HG03558 (cell line): ENCODE measurements at regions not wholly inside any gene's neighbourhood (a gene's known extent, or its start where the extent isn't known, plus 50 kb on each side); places are given as distances from the start of the nearest gene placed in this dataset.
A peak's percentile ranks its signal among the peaks of the same experiment; 100 is the strongest.
"Not testable (repeated sequence)": the region's sequence is repeated elsewhere in the genome, so short reads cannot be mapped to it uniquely, and the experiment has no call there.

Source experiments
- ATAC-seq: cut with Tn5 transposase; IDR thresholded peaks from one replicate; pipeline ENCODE4 v1.9.1; 2021; ENCODE audit warnings: moderate number of reproducible peaks; ENCODE audit not compliant: unreplicated experiment; ENCODE audit errors: extremely low read depth

DNA sequence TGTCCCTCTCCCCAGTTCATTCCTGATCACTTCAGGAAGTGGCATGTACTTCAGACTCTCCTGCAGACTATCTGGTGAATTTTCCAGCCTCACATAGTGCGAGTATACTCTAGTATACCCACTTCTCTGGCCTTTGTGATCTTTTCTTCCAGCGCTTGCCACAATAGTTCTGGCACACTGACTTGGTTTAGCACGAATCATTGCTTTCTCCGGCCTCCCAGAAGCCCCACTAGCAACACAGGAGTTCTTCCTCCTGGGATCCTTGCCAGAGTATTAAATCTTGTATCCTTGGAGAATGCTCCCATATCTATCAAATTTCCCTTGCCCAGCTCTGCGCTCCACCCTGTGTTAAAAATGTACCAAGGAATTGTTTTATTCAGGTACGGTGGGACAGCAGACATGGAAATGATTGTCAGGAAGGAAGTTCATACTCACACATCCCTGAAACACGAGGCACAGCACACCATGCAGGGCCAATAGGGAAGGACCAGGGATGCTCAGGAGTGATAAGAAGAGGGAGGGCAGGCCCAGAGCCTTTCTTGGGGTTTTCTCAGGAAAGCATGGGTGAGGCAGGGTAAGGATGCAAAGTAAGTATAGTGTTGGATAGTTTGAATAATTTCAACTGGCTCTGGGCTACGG, 136.7 kb downstream of the ADSS2 start:
- ATAC-seq: no peak

DNA sequence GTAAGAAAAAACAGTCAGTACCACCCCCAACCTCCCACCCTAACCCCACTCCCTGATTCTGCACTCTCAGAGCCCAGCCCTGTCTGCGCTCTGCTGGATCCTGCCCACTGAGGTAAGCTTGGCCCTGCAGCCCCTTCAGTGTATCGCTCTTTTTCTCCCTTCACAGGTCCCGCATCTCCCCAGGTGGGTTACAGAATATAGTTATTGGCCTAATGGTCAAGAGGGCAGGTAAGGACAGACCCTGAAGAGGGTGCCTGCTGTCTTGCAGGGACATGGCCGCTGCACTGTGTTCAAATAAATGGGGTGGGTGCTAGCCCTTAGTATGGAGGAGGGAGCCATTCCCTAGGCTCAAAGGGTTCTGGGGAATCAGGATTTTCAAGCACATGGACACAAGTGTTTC, 135.7 kb downstream of the ADSS2 start:
- no peak for ATAC-seq

- ATAC-seq: no peak
Observed at GRCh38 chr1:244316407-244316806, 135.3 kb downstream of the ADSS2 start.

- ATAC-seq: no peak
Observed at GRCh38 chr1:244316986-244317655, 134.6 kb downstream of the ADSS2 start.

- no peak for ATAC-seq
Observed at GRCh38 chr1:244318078-244318477, 133.6 kb downstream of the ADSS2 start.

DNA sequence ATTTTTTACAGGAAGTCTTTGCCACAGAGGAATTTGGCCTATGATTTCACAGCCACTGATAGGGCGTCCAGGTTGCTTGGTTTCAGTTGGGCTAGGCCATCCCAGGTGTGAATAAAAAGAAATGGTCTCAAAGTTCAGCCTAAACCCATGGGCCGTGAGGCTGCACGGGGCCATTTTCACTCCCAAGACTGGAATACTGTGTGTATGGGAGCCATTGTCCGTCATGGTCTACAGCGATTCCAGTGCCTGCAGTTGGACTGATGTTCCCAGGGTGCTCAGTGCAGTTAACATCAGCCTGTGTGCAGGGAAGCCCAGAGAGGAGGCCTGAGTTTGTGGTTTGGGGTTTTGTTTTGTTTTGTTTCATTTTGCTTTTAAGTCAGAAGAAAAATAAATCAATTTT, 133.2 kb downstream of the ADSS2 start:
- ATAC-seq: no peak

GRCh38 chr1:244319283-244320132, 132.2 kb downstream of the ADSS2 start:
- peak; percentile 77 for ATAC-seq

DNA sequence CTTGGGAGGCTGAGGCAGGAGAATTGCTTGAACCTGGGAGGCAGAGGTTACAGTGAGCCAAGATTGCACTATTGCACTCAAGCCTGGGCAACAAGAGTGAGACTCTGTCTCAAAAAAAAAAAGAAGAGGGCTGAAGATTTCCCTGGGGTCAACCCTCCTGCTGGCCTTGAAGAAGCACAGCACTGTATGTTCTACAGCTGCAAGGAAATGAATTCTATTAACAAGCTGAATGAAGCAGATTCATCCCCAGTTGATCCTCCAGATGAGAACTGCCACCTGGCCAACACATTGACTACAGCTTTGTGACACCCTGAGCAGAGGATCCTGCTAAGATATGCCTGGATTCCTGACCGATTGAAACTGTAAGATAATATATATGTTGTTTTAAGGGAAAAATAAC, 129.5 kb downstream of the ADSS2 start:
- no peak for ATAC-seq

DNA sequence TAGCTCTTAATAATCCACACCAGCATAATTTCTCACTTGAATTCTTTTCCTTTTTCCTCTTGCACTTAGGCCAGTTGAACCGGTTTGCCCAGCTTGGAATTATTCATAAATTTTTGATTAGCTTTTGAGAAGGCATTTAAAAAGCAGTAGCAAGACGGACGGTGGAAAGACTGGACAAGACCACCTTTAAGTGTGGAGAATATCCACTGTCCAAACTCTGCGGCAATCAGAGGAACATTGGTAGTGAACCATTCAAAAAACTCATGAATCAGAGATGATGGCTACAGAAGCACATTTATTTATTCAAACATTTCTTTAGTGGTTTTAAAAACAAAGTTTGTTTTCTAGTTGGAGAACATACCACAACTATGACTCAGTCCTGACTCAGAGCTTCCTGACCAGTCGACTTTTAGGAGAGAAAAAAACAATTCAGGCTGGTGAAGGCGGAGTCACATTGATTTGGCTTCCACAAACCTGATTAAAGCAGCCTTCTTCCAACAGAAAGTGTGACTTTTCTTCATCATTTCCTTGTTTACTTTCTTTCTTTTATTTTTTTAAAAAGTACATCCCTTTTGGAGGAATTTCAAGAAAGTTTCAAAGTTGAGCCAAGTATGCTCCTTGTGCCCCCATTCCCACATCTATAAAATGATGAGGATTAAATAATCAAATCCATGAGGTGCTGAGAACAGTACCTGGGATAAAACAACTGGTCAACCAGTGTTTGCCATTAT, 128.8 kb downstream of the ADSS2 start:
- ATAC-seq: no peak

GRCh38 chr1:244324176-244324883, 127.4 kb downstream of the ADSS2 start:
- no peak for ATAC-seq

DNA sequence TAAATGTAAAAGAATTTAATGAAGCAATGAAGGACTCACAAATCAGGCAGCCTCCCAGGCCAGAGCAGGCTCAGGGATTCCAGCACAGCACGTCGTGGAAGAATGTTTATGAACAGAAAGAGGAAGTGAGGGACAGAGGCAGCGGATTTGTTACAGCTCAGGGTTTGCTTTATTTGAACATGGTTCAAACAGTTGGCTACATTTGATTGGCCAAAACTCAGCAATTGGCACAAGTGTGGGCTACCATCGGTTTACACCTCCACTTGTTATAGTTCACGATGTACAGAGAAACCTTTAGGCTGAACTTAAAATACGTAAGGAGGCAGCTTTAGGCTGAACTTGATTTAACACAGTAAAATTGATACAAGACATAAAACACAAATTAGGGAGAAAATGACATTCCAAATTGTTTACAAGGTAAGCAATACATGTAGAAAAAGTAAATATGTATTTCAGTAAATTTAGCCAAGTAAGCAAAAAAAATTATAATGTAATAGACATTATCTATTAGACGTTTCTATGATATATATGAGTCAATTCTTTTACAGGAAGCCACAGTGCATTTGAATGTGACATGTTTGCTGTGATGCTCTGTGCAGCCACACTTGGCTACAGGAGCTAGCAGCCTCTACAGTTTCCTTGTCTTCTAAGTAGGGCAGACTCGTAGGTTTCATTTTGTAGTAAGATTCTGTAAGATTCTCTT, 126.5 kb downstream of the ADSS2 start:
- no peak for ATAC-seq

DNA sequence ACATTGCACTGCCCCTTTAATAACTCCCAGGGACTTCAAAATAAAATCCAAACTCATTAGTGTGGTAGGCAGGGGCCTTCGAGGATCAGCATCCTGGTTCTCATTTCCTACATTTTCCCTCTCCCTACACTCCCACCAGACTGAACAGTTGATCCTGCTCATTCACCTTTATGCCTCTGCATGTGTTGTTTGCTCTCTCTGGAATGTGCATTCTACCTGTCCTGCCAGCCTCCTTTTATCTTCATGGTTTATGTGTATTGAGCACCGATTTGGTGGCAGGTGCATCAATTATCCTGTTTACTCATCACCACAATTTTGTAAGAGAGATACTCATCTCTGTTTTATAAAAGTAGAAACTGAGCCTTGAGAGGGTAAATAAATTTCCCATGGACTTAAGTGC, 125.0 kb downstream of the ADSS2 start:
- ATAC-seq: no peak

DNA sequence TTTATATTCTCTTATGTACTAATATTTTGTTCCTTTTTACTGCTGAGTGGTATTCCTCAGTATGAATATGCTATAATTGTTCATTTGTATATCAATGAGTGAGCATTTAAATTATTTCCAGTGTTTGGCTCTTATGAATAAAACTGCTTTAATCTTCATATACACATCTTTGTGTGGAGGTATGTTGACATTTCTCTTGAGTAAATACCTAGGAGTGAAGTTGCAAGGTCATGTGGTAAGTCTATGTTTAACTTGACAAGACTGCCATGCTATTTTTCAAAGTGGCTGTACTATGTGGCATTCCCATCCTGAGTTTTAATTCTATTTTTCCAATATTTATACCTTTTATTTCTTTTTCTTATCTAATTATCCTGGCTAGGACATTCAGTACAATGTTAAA, 124.2 kb downstream of the ADSS2 start:
- ATAC-seq: no peak

DNA sequence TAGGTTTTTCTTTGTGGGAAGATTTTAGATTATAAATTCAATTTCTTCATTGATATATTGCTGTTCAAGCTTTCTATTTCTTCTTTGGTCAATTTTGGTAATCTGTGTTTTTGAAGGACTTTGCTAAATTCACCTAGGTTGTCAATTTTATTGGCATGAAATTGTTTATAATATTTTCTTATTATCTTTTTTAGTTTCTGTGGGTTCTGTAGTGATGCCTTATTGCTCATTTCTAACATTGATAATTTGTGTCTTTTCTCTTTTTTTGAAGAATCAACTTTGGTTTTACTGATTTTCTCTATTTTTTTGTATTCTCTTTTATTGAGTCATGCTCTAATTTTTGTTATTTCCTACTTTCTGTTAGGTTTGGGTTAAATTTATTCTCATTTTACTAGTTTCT, 123.2 kb downstream of the ADSS2 start:
- ATAC-seq: no peak

DNA sequence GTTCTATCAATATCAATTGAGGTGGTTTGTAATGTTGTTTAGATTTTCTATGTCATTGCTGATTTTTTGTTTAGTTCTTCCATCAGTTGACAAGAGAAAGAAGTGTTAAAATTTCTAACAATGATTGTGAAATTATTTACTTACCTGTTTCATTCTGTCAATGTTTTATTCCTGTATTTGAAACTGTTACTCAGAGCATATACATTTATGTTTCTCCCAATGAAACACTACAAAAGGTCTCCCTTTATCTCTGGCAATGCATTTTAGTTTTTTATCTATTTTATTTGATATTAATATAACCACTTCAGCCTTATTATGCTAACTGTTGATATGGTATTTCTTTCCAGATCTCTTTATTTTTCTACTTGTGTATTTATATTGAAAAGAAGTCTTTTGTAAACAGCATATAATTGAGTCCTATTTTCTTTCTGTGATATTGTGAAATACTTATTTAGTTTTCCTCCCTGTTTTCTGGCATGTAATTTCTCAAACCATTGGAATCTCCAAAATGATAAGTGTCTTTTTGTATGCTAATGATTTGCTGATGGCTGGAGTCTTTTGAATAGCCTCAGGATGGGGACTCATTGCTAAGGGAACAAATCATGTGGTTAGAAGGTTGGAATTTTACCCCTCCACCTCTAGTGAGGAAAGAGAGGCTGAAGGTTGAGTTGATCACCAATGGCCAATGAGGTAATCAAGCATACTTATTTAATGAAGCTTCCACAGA, 122.0 kb downstream of the ADSS2 start:
- no peak for ATAC-seq

GRCh38 chr1:244330318-244330625, 121.4 kb downstream of the ADSS2 start:
- ATAC-seq: no peak

- ATAC-seq: not testable (repeated sequence)
Observed at GRCh38 chr1:244332761-244333160, 118.9 kb downstream of the ADSS2 start.

DNA sequence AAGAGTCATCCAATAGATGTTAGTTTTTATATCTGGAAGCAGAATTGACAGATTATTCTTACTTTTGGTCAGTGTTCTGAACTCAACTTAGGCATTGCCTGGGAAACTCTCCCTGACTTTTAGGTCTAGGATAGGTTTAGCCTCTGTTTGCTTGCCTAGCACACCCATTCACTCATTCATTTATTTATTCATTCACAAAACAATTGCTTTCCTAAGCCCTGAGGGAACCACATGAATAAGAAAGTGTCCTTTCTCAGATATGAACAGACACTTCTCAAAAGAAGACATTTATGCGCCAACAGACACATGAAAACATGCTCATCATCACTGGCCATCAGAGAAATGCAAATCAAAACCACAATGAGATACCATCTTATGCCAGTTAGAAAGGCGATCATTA, 117.4 kb downstream of the ADSS2 start:
- not testable (repeated sequence) for ATAC-seq

- ATAC-seq: not testable (repeated sequence)
Observed at GRCh38 chr1:244334842-244335241, 116.9 kb downstream of the ADSS2 start.
